Central memory CD4-positive, alpha-beta T cell (primary cell): ENCODE measurements at regions not wholly inside any gene's neighbourhood (a gene's known extent, or its start where the extent isn't known, plus 50 kb on each side); places are given as distances from the start of the nearest gene placed in this dataset.
A peak's percentile ranks its signal among the peaks of the same experiment; 100 is the strongest.
"Not testable (repeated sequence)": the region's sequence is repeated elsewhere in the genome, so short reads cannot be mapped to it uniquely, and the experiment has no call there.

Source experiments
- DNase-seq: peaks from one replicate; pipeline ENCODE4 v3.0.0; 2022

DNA sequence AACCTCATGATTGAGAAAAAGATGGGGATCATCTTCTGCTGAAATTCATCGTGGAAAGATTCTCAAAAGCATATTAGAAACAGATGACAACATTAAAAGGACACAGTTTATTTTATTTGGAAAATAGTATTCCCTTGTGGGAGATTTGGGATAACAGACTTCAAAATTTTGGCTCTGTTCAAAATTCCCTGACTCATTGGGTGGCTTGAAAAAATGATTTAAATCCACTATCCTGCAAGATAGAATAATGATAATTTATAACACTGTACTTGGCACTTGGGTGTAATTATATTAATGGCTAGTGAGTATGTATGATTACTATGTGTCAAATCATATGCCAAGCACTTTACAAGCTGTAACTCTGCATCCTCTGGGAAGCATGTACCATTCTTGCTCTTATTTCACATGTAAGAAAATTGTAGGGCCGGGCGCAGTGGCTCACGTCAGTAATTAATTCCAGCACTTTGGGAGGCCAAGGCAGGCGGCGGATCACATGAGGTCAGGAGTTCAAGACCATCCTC, 128.8 kb downstream of the LMNTD1 start:
- no peak for DNase-seq

- DNase-seq, result no peak
These were observed 129.6 kb downstream of the LMNTD1 start for GRCh38 chr12:25423355-25424050.

DNA sequence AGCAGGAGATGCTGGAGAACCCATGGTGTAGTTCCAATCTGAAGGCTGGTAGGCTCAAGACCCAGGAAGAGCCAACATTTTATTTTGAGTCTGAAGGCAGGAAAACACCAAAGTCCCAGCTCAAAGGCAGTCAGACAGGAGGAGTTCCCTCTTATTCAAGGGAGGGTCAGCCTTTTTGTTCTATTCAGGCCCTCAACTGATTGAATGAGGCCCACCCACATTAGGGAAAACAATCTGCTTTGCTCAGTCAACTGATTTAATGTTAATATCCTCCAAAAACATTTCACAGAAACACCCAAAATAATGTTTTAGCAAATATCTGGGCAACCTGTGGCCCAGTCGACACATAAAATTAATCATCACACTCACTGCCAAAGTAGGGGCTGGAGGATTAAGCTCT, 130.8 kb downstream of the LMNTD1 start:
- DNase-seq, result no peak

GRCh38 chr12:25421651-25422167, 131.4 kb downstream of the LMNTD1 start:
- no peak for DNase-seq

GRCh38 chr12:25420116-25420515, 133.0 kb downstream of the LMNTD1 start:
- no peak for DNase-seq

DNA sequence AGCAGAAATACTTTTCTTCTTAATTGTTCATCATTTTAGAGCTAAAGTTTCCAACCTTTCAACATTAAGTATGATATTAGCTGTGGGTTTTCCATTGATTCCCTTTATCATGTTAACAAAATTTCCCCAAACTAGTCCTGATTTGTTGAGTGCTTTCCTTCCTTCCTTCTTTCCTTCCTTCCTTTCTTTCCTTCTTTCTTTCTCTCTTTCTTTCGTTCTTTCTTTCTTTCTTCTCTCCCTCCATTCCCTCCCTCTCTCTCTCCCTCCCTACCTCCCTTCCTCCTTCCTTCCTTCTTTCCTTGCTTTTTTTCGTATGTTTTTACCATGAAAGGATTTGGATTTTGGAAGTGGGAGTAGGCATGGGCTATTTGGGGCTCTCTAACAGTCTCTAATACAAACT, 133.5 kb downstream of the LMNTD1 start:
- no peak for DNase-seq

DNA sequence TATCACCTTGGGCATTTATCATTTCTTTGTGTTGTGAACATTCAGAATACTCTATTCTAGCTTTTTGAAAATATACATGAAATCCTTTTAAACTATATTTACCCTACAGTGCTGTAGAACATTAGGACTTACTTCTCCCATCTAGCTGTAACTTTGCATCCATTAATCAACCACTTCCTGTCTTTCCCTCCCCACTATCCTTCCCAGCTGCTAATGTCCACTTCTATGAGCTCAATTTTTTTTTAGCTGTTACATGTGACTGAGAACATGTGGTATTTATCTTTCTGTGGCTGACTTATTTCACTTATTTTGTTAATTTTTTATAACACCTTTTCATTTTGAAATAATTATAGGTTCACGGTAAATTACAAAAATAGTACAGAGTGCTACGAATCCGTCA, 136.0 kb downstream of the LMNTD1 start:
- DNase-seq, result no peak

DNA sequence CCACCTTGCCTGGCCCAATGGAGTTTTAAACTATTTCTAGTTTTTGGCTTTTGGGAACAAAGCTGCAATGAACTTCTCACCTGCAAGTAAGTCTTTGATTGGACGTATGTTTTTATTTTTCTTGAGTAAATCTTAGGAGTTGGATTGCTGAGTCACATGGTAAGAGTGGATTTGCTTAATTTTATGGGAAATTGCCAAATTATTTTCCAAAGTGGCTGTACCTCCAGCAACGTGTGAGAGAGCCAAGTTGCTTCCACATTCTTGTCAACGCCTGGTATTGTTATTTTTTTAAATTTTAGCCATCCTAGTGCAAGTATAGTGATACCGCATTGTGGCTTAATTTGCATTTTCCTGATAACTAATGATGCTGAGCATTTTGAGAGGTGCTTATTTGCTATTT, 136.6 kb downstream of the LMNTD1 start:
- no peak for DNase-seq

- no peak for DNase-seq
These were observed 138.1 kb downstream of the LMNTD1 start for GRCh38 chr12:25415004-25415403.

DNA sequence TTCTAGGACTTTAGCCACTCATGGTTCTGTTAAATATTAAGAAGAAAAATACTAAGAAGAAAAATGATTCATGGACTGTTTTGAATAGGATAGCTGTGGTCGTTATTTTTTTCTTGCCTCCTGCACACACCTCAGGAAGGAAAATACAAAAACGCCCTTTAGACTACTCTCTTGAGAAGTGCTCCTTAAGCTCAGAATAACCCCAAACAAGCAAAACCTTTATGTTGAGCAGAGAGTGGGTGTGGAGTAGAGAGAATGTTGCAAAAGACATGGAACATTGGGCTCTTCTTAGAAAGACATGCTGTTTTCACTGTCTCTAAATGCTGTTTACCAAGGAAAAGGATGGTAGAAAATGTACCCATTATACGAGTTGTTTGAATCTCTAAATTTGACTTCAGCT, 140.3 kb downstream of the LMNTD1 start:
- DNase-seq, result no peak

- DNase-seq, result no peak
These were observed 148.1 kb downstream of the LMNTD1 start for GRCh38 chr12:25404955-25405354.

DNA sequence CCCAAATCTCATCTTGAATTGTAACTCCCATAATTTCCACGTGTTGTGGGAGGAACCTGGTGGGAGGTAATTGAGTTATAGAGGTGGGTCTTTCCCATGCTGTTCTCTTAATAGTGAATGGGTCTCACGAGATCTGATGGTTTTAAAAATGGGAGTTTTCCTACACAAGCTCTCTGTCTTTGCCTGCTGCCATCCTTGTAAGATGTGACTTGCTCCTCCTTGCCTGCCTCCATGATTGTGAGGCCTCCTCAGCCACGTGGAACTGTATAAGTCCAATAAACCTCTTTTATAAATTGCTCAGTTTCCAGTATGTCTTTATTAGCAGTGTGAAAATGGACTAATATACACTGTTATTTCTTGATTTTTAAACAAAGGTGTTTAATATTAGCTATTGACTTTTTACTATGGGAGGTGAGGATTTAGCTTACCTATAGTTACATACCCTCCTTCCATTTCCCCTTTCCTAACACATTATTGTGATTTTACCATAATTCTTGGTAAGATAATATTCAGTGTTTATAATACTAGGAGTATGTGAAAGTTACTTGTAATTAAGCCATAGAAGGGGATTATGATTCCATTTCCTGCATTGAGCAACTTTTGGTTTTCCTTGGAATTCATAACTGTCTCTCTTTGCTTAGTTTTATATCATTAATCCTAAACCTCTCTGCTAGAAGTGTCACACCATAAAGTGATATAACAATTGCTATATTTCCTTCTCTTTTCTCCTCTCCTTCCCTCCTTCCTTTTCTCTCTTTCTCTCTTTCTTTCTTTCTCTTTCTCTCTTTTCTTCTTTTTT, 151.0 kb upstream of the KRAS start:
- DNase-seq, result no peak

DNA sequence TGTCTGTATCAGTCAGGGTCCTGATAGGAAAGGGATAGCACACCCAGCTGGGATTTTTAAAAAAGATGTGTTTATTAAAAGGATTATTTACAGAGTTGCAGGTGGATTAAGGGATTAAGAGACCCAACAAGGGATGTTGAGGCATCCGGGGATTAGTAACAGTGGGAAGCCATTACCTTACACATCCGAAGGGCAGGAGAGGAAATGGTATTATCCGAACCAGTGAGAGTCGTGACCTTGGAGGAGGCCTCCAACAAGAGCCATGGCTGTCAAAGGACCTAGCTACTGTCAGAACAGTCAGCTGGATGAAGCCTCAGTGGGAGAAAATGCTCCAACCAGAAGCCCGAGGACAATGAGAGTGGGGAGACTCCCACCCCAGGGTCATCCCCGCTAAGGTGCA, 146.3 kb upstream of the KRAS start:
- DNase-seq, result no peak

GRCh38 chr12:25395227-25395626, 144.5 kb upstream of the KRAS start:
- DNase-seq, result no peak

GRCh38 chr12:25394775-25395174, 144.0 kb upstream of the KRAS start:
- not testable (repeated sequence) for DNase-seq

DNA sequence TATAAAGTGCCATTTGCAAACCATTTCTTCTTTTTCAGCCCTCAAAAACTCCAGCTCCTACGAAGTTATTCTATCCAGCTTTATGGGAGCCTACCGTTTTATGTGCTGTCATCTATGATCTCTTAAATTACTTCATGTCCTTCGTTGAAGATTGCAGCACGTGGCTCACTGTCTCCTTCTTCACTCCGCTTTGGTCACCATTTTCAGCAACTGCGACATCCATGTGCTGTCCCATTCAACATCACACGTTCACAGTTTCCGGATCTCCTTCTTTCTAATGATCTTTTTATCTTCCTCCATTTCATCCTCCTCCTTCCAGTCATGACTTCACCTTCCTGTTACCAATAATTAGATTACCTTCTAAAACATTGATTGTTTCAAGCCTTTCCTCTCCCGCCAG, 143.3 kb upstream of the KRAS start:
- DNase-seq, result no peak

DNA sequence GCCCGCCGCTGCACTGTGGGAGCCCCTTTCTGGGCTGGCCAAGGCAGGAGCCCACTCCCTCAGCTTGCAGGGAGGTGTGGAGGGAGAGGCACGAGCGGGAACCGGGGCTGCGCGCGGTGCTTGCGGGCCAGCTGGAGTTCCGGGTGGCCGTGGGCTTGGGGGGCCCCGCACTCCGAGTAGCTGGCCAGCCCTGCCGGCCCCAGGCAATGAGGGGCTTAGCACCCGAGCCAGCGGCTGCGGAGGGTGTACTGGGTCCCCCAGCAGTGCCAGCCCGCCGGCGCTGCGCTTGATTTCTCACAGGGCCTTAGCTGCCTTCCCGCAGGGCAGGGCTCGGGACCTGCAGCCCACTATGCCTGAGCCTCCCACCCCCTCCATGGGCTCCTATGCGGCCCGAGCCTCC, 140.6 kb upstream of the KRAS start:
- DNase-seq, result not testable (repeated sequence)

DNA sequence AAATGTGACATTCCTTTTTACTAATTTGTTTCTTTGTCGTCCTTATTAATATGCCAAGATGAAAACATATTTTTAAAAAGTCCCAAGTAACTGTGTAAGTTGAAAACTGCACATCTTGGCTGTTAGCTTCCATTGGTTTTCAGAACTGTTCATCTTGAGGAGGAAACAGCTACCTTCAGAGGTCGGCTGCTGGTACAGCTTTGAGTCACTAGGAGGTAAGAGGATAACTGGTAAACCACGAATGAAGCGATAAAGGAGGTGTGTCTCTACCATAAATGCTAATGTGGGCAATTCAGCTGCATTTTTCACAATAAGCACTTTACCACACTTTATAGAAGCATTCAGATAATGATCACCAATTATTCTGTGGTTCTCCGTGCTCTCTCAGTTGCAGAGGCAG, 137.5 kb upstream of the KRAS start:
- DNase-seq, result peak; percentile 34

DNA sequence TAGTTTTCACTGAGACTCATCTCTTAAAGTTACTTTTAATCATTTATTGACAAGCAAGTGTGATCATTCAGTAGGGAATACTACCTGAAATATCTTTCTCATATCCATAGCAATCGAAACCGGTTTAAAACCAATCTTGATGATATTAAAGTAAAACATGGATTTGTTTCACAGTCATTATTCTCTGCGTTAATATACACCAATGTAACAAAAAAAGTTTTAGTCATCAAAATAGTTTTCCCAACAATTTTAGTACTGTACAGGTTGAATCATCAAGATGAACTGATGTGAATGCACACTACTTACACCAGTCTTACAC, 137.0 kb upstream of the KRAS start:
- no peak for DNase-seq

DNA sequence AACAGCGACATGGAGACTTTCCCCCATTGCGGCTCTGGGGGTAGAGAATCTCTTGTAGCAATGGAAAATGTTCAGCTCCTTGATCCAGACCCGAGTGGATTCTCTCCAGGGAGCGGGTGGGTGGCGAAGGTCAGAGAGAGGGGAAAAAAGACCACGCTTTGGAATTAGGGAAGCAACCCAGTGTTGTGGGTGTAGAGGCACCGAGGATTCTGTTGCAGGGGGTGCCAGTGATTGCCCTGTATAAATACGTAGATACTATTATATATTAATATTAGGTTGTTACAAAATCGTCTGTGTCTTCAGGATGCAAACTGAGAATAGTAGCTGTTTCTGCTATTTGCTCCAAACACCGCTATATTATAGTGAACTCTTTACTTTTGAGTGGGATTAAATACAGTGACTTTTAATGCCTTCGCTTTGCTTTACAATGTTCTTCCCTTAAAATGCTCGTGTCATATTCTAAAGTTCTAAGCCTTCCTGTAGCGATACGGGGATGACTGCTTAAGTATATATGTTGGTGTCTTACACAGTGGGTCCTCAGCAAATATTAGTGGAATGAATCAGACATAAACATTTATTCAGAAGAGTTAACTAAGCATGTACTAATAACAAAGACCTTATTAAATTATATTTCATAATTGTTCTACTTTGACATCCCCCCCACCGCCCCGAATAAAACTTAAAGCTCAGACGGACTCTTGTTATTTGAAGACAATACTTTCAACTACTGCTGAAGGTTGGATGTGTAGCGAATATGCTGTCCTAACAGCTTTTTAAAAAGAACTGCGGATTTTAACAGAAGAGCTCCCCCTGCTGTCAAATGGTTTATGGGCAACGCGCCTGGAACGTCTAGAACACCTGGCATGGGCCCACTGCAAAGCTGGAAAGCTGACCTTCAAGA, 136.4 kb upstream of the KRAS start:
- peak; percentile 80 for DNase-seq

DNA sequence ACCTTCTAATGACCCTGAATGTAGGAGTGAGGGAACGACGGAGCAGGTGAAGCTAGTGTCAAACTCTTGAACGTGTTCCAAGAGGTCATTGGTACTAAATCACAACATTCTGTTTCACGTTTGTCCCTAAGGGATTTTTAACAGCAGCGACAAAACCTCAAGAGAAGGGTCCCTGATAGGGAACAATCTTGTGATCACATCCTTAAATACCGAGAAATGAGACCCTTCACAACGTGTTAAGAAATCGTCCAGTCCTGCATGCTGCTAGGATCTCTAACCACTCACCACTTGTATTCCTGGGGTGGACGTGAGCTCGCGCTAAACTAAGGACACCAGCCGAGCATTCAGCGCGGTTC, 134.1 kb upstream of the KRAS start:
- no peak for DNase-seq

- no peak for DNase-seq
These were observed 133.5 kb upstream of the KRAS start for GRCh38 chr12:25384038-25384892.
